Endothelial cell of umbilical vein (primary cell): ENCODE measurements at regions not wholly inside any gene's neighbourhood (a gene's known extent, or its start where the extent isn't known, plus 50 kb on each side); places are given as distances from the start of the nearest gene placed in this dataset.
"Not testable (repeated sequence)": the region's sequence is repeated elsewhere in the genome, so short reads cannot be mapped to it uniquely, and the experiment has no call there.

ENCODE experiments used
- EZH2 ChIP-seq: IDR thresholded peaks from 2 replicates; pipeline ENCODE4 v1.6.1; 2012; ENCODE audit warnings: borderline replicate concordance, low read depth, mild to moderate bottlenecking, moderate library complexity, low read length, inconsistent platforms; ENCODE audit not compliant: severe bottlenecking
- FOS ChIP-seq: IDR thresholded peaks from 2 replicates; pipeline ENCODE4 v1.6.1; 2011; ENCODE audit warnings: mild to moderate bottlenecking, low read length, moderate library complexity, borderline replicate concordance; ENCODE audit not compliant: insufficient read depth
- JUN ChIP-seq: IDR thresholded peaks from 2 replicates; pipeline ENCODE4 v1.6.1; 2011; ENCODE audit warnings: borderline replicate concordance, low read depth; ENCODE audit not compliant: insufficient read length, insufficient read depth
- MYC ChIP-seq: IDR thresholded peaks from one replicate; pipeline ENCODE4 v1.6.1; 2011; ENCODE audit warnings: mild to moderate bottlenecking, low read depth, low read length
- POLR2A ChIP-seq: IDR thresholded peaks from 2 replicates; pipeline ENCODE4 v1.6.1; 2012; ENCODE audit warnings: low read depth, mild to moderate bottlenecking, control low read depth, low read length
- POLR2AphosphoS5 ChIP-seq: IDR thresholded peaks from 2 replicates; pipeline ENCODE4 v1.6.1; 2012; ENCODE audit warnings: low read depth, mild to moderate bottlenecking, control low read depth, low read length, moderate library complexity; ENCODE audit not compliant: insufficient read depth
- TF ChIP-seq, protein P1 (sequence below), 2 donors: IDR thresholded peaks; 1 replicate in 1 of 2; 2 replicates in 1 of 2; pipeline ENCODE4 v1.5.1; 2011; ENCODE audit warnings: low read length in 2 of 2, mild to moderate bottlenecking in 2 of 2, moderate library complexity in 2 of 2, control low read depth in 1 of 2, inconsistent platforms in 1 of 2, low read depth in 1 of 2; ENCODE audit not compliant: insufficient read depth in 1 of 2; ENCODE audit errors: extremely low read depth in 1 of 2
- TF ChIP-seq, protein P2 (sequence below): IDR thresholded peaks from 2 replicates; pipeline ENCODE4 v1.6.1; 2011; ENCODE audit not compliant: insufficient read depth, insufficient read length

DNA sequence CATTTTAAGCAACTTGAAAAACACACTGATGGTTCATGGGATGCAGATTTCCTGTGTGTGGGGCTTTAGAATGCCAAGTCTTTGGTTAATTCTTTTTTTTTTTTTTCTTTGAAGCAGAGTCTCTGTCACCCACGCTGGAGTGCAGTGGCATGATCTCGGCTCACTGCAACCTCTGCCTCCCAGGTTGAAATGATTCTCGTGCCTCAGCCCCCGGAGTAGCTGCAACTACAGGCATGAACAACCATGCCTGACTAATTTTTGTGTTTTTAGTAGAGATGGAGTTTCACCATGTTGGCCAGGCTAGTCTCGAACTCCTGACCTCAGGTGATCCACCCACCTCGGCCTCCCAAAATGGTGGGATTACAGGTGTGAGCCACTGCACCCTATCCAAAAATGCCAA, 228.3 kb downstream of the EFCAB11 start:
- not testable (repeated sequence) for TF ChIP-seq POLR2A, JUN, EZH2, FOS, MYC, POLR2AphosphoS5
- TF ChIP-seq, protein P1, sequence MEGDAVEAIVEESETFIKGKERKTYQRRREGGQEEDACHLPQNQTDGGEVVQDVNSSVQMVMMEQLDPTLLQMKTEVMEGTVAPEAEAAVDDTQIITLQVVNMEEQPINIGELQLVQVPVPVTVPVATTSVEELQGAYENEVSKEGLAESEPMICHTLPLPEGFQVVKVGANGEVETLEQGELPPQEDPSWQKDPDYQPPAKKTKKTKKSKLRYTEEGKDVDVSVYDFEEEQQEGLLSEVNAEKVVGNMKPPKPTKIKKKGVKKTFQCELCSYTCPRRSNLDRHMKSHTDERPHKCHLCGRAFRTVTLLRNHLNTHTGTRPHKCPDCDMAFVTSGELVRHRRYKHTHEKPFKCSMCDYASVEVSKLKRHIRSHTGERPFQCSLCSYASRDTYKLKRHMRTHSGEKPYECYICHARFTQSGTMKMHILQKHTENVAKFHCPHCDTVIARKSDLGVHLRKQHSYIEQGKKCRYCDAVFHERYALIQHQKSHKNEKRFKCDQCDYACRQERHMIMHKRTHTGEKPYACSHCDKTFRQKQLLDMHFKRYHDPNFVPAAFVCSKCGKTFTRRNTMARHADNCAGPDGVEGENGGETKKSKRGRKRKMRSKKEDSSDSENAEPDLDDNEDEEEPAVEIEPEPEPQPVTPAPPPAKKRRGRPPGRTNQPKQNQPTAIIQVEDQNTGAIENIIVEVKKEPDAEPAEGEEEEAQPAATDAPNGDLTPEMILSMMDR (IDR thresholded peaks at IDR 0.05; ENCODE audit: extremely low read depth in 1 of 2, insufficient read depth in 1 of 2, low read depth in 1 of 2, low read length in 2 of 2): not testable (repeated sequence)
- TF ChIP-seq, protein P2, sequence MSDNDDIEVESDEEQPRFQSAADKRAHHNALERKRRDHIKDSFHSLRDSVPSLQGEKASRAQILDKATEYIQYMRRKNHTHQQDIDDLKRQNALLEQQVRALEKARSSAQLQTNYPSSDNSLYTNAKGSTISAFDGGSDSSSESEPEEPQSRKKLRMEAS: not testable (repeated sequence)
